HCT116 (cell line): ENCODE measurements at regions not wholly inside any gene's neighbourhood (a gene's known extent, or its start where the extent isn't known, plus 50 kb on each side); places are given as distances from the start of the nearest gene placed in this dataset.

Source experiments
- ATAC-seq: fragments of 200-7000 bp; cut with Tn5 transposase; 2 replicates; pipeline ENCODE4 v1.9.1; 2020; ENCODE audit warnings: mild to moderate bottlenecking, moderate library complexity
- BruUV-seq: library from RNA; stranded (reverse); fragments of 400-500 nt; replicated peaks from 2 replicates; lab custom pipeline; 2021; lab: Mats Ljungman, UMichigan
- CTCF ChIA-PET: fragments of 300-600 bp; sonication (Branson Sonifier 250); formaldehyde crosslinking; loops from one replicate; lab custom pipeline; 2021; ENCODE audit warnings: antibody characterized with exemption; lab: Charles Lee
- POLR2A ChIA-PET: fragments of 300-600, 350-600 bp; sonication (Branson Sonifier 250); formaldehyde crosslinking; loops from one replicate; lab custom pipeline; 2021; ENCODE audit warnings: antibody characterized with exemption; lab: Charles Lee
- RAD21 ChIA-PET, 2 experiments: fragments of 300-600 bp; sonication (Branson Sonifier 250); formaldehyde crosslinking; loops; one replicate each; lab custom pipeline; 2023; ENCODE audit warnings: low total read pairs in 2 of 2; ENCODE audit not compliant: uncharacterized antibody in 2 of 2, unreplicated experiment in 2 of 2, low non-redundant PET in 1 of 2; lab: Charles Lee
- DNase-seq: peaks from one replicate; pipeline ENCODE4 v3.0.0-alpha.2; 2010; ENCODE audit warnings: low read depth, low spot score
- H2AFZ ChIP-seq: fragments of 200-600 bp; shearing (Covaris generic), sonication (generic); 2 replicates; pipeline ENCODE4 v1.6.1; 2017; ENCODE audit warnings: low read depth, mixed run types, mixed read lengths, antibody characterized with exemption, low read length; ENCODE audit not compliant: poor library complexity, severe bottlenecking
- H3K27ac ChIP-seq: 2 replicates; pipeline ENCODE4 v1.5.1; 2012; ENCODE audit warnings: low read depth, low read length
- H3K27me3 ChIP-seq: fragments of 200-600 bp; sonication (generic); 2 replicates; pipeline ENCODE4 v1.6.1; 2016; ENCODE audit warnings: mixed run types, low read length, mixed read lengths; ENCODE audit not compliant: insufficient read depth
- H3K36me3 ChIP-seq, 2 experiments: fragments of 200-500 bp in 1 of 2; fragments of 200-600 bp in 1 of 2; sonication (Bioruptor generic) in 1 of 2; sonication (generic) in 1 of 2; 2 replicates each; pipeline versions ENCODE4 v1.5.1 to v1.6.1; 2014 to 2016; ENCODE audit warnings: low read length in 2 of 2, inconsistent platforms in 1 of 2, mixed read lengths in 1 of 2, mixed run types in 1 of 2; ENCODE audit not compliant: insufficient read depth in 2 of 2, control insufficient read depth in 1 of 2
- H3K4me1 ChIP-seq, 2 experiments: fragments of 200-600 bp in 1 of 2; sonication (generic) in 1 of 2; 2 replicates each; pipeline versions ENCODE4 v1.5.1 to v1.6.1; 2012 to 2017; ENCODE audit warnings: low read length in 2 of 2, inconsistent platforms in 1 of 2, mild to moderate bottlenecking in 1 of 2, mixed read lengths in 1 of 2, mixed run types in 1 of 2, moderate library complexity in 1 of 2; ENCODE audit not compliant: insufficient read depth in 2 of 2, control insufficient read depth in 1 of 2
- H3K4me2 ChIP-seq: fragments of 200-600 bp; sonication (generic); 2 replicates; pipeline ENCODE4 v1.6.1; 2017; ENCODE audit warnings: mixed run types, low read length, mixed read lengths
- H3K4me3 ChIP-seq, 2 experiments: fragments of 200-600 bp in 1 of 2; sonication (generic) in 1 of 2; replicated peaks in 1 of 2; 2 replicates each; pipeline ENCODE4 v1.5.1; 2011 to 2016; ENCODE audit warnings: low read length in 2 of 2, control low read depth in 1 of 2, low read depth in 1 of 2, mild to moderate bottlenecking in 1 of 2, mixed read lengths in 1 of 2, mixed run types in 1 of 2
- H3K79me2 ChIP-seq: fragments of 200-600 bp; sonication (generic); 2 replicates; pipeline ENCODE4 v1.6.1; 2017; ENCODE audit warnings: mild to moderate bottlenecking, mixed run types, low read length, moderate library complexity, mixed read lengths; ENCODE audit not compliant: insufficient read depth
- H3K9ac ChIP-seq: fragments of 200-600 bp; sonication (generic); 2 replicates; pipeline ENCODE4 v1.6.1; 2016; ENCODE audit warnings: low read length, mixed read lengths
- H3K9me2 ChIP-seq: fragments of 200-600 bp; sonication (generic), shearing (Covaris generic); 2 replicates; pipeline ENCODE4 v1.6.1; 2017; ENCODE audit warnings: mixed run types, mild to moderate bottlenecking, moderate library complexity; ENCODE audit not compliant: insufficient read depth
- H3K9me3 ChIP-seq, 2 experiments: fragments of 200-500 bp in 1 of 2; fragments of 200-600 bp in 1 of 2; sonication (Bioruptor generic) in 1 of 2; sonication (generic) in 1 of 2; 2 replicates each; pipeline ENCODE4 v1.6.1; 2014 to 2017; ENCODE audit warnings: low read length in 2 of 2, mixed read lengths in 2 of 2, inconsistent platforms in 1 of 2, low read depth in 1 of 2, mild to moderate bottlenecking in 1 of 2, mixed run types in 1 of 2, moderate library complexity in 1 of 2; ENCODE audit not compliant: control insufficient read depth in 1 of 2, insufficient read depth in 1 of 2
- H4K20me1 ChIP-seq: fragments of 200-600 bp; sonication (generic), shearing (Covaris generic); 2 replicates; pipeline ENCODE4 v1.6.1; 2017; ENCODE audit warnings: mixed run types, mild to moderate bottlenecking, moderate library complexity; ENCODE audit not compliant: insufficient read depth
- ATF3 ChIP-seq: IDR thresholded peaks from 2 replicates; pipeline ENCODE4 v1.6.1; 2012
- CEBPB ChIP-seq: IDR thresholded peaks from 2 replicates; pipeline ENCODE4 v1.6.1; 2012; ENCODE audit warnings: low read depth
- EGR1 ChIP-seq: IDR thresholded peaks from 2 replicates; pipeline ENCODE4 v1.6.1; 2012; ENCODE audit warnings: low read depth
- EZH2 ChIP-seq: fragments of 200-600 bp; sonication (generic); IDR thresholded peaks from 2 replicates; pipeline ENCODE4 v1.6.1; 2017; ENCODE audit warnings: antibody characterized with exemption, mixed run types
- EZH2phosphoT487 ChIP-seq: fragments of 200-600 bp; IDR thresholded peaks from 2 replicates; pipeline ENCODE4 v1.6.1; 2018; ENCODE audit warnings: antibody characterized with exemption, borderline replicate concordance
- FOSL1 ChIP-seq: IDR thresholded peaks from 2 replicates; pipeline ENCODE4 v1.6.1; 2012; ENCODE audit warnings: low read depth
- JUND ChIP-seq: IDR thresholded peaks from 2 replicates; pipeline ENCODE4 v1.6.1; 2012
- MAX ChIP-seq: IDR thresholded peaks from 2 replicates; pipeline ENCODE4 v1.6.1; 2012
- POLR2A ChIP-seq: IDR thresholded peaks from 2 replicates; pipeline ENCODE4 v1.7.0; 2011; ENCODE audit warnings: borderline replicate concordance; ENCODE audit not compliant: insufficient read depth, insufficient read length; ENCODE audit errors: extremely low read depth
- POLR2AphosphoS5 ChIP-seq: IDR thresholded peaks from 2 replicates; pipeline ENCODE4 v1.6.1; 2011; ENCODE audit warnings: mild to moderate bottlenecking, low read depth, low read length, moderate library complexity
- RAD21 ChIP-seq: IDR thresholded peaks from 2 replicates; pipeline ENCODE4 v1.6.1; 2012; ENCODE audit warnings: low read depth, mild to moderate bottlenecking
- REST ChIP-seq: IDR thresholded peaks from 2 replicates; pipeline ENCODE4 v1.6.1; 2012; ENCODE audit warnings: low read depth
- SIN3A ChIP-seq: IDR thresholded peaks from 2 replicates; pipeline ENCODE4 v1.6.1; 2012; ENCODE audit warnings: low read depth
- SP1 ChIP-seq: IDR thresholded peaks from 2 replicates; pipeline ENCODE4 v1.6.1; 2012; ENCODE audit warnings: low read depth
- SRF ChIP-seq: IDR thresholded peaks from 2 replicates; pipeline ENCODE4 v1.6.1; 2012; ENCODE audit warnings: low read depth
- YY1 ChIP-seq: IDR thresholded peaks from 2 replicates; pipeline ENCODE4 v1.6.1; 2011; ENCODE audit warnings: low read length, low read depth, moderate library complexity, mild to moderate bottlenecking; ENCODE audit not compliant: insufficient replicate concordance; ENCODE audit errors: extremely low read depth
- ZFX ChIP-seq: fragments of 450-650 bp; IDR thresholded peaks from 2 replicates; pipeline ENCODE4 v1.6.1; 2017
- intact Hi-C: fragments of 100-400 bp; cut with micrococcal nuclease; formaldehyde crosslinking; loops from 2 replicates; pipeline ENCODE4 v1.10.0; 2022

GRCh38 chr6:54440549-54440948, 132.3 kb downstream of the TINAG start:
- H3K36me3 ChIP-seq = no peaks in the 10 kb centered on the region
- H3K4me3 ChIP-seq = no peak overlapping the region
- H3K9ac ChIP-seq = no peak overlapping the region
- ATAC-seq = no peak; the same call in 1 of the 2 replicates
- RAD21 ChIA-PET = no interaction called here
- POLR2A ChIA-PET = no interaction called here
- no peaks in the 10 kb centered on the region for H3K79me2 ChIP-seq
- no TSS peak for BruUV-seq
- CTCF ChIA-PET = no interaction called here
- H3K4me2 ChIP-seq = no peak overlapping the region
- no peak overlapping the region for H3K27ac ChIP-seq
- H3K4me1 ChIP-seq = peaks cover 0 to 6% of the 10 kb centered on the region in 2 experiments; a peak in 1 of 4 replicates
- peaks cover 4% of the 10 kb centered on the region; the same call in 1 of the 2 replicates for H3K9me2 ChIP-seq
- DNase-seq = no peak
- H3K9me3 ChIP-seq = no peaks in the 10 kb centered on the region
- no peaks in the 10 kb centered on the region for H4K20me1 ChIP-seq
- H3K27me3 ChIP-seq = no peaks in the 10 kb centered on the region
- H2AFZ ChIP-seq = no peak overlapping the region
- intact Hi-C loops = no loop called here
- TF ChIP-seq RAD21 (no peak), YY1 (no peak), EZH2 (no peak), MAX (no peak), POLR2A (no peak), FOSL1 (no peak), EGR1 (no peak), CEBPB (no peak), ATF3 (no peak), ZFX (no peak), SIN3A (no peak)

GRCh38 chr6:54441020-54441419, 132.8 kb downstream of the TINAG start:
- ChIA-PET RAD21 (no interaction called here), POLR2A (no interaction called here), CTCF (no interaction called here)
- no peak for DNase-seq
- H3K27me3 ChIP-seq = no peaks in the 10 kb centered on the region
- H3K4me2 ChIP-seq = no peak overlapping the region
- H3K9ac ChIP-seq = no peak overlapping the region
- no peak overlapping the region for H2AFZ ChIP-seq
- intact Hi-C loops = no loop called here
- no peaks in the 10 kb centered on the region for H4K20me1 ChIP-seq
- H3K79me2 ChIP-seq = no peaks in the 10 kb centered on the region
- H3K36me3 ChIP-seq = no peaks in the 10 kb centered on the region
- no peak overlapping the region for H3K27ac ChIP-seq
- no peaks in the 10 kb centered on the region for H3K9me3 ChIP-seq
- H3K4me1 ChIP-seq = peaks cover 0 to 6% of the 10 kb centered on the region in 2 experiments; a peak in 1 of 4 replicates
- no peak overlapping the region for H3K4me3 ChIP-seq
- TF ChIP-seq YY1 (no peak), CEBPB (no peak), POLR2AphosphoS5 (no peak), REST (no peak), FOSL1 (no peak), SRF (no peak), POLR2A (no peak), JUND (no peak), EZH2phosphoT487 (no peak), SIN3A (no peak), SP1 (no peak), ZFX (no peak), EZH2 (no peak)
- H3K9me2 ChIP-seq = peaks cover 4% of the 10 kb centered on the region; the same call in 1 of the 2 replicates
- BruUV-seq = no TSS peak
- no peak for ATAC-seq
